Esophagus squamous epithelium (tissue), 5 donors: ENCODE measurements at regions not wholly inside any gene's neighbourhood (a gene's known extent, or its start where the extent isn't known, plus 50 kb on each side); places are given as distances from the start of the nearest gene placed in this dataset.
A peak's percentile ranks its signal among the peaks of the same experiment; 100 is the strongest.

Experiments used
- DNase-seq: peaks from one replicate; lab custom pipeline; 2025; lab: John Stamatoyannopoulos, UW
- H3K27ac ChIP-seq, 4 donors: fragments of 200-600 bp; sonication (generic); one replicate each; pipeline ENCODE4 v1.5.1; 2016 to 2019; ENCODE audit warnings: mild to moderate bottlenecking in 1 of 4
- H3K27me3 ChIP-seq, 4 donors: fragments of 200-600 bp; sonication (generic); 1 replicate in 3 of 4; 2 replicates in 1 of 4; pipeline versions ENCODE4 v1.5.1 to v1.6.0; 2017 to 2021; ENCODE audit warnings: antibody characterized with exemption in 1 of 4
- H3K36me3 ChIP-seq, 3 donors: fragments of 200-600 bp; sonication (generic); one replicate each; pipeline ENCODE4 v1.5.1; 2016 to 2019
- H3K4me1 ChIP-seq, 3 donors: fragments of 200-600 bp; sonication (generic); one replicate each; pipeline ENCODE4 v1.5.1; 2017 to 2019
- H3K4me3 ChIP-seq, 4 donors: fragments of 200-600 bp; sonication (generic); 1 replicate in 3 of 4; 2 replicates in 1 of 4; pipeline ENCODE4 v1.5.1; 2016 to 2019; ENCODE audit warnings: mild to moderate bottlenecking in 2 of 4, moderate library complexity in 1 of 4
- H3K9me3 ChIP-seq, 3 donors: fragments of 200-600 bp; sonication (generic); one replicate each; pipeline ENCODE4 v1.5.1; 2016 to 2019
- POLR2A ChIP-seq, 4 donors: fragments of 450-650 bp; IDR thresholded peaks; one replicate each; pipeline ENCODE4 v1.6.1; 2017; ENCODE audit warnings: antibody characterized with exemption in 4 of 4, mild to moderate bottlenecking in 4 of 4, moderate library complexity in 3 of 4
- WGBS, 2 donors: methylation state at CpG; one replicate each; pipeline ENCODE4 v1.1.5; 2018; 5-methylcytosine and 5-hydroxymethylcytosine counted together
- intact Hi-C: fragments of 100-400 bp; cut with DNase I; formaldehyde crosslinking; loops from one replicate; pipeline ENCODE4 v1.15.0; 2022
- TF ChIP-seq, protein P1 (sequence below), 6 experiments: fragments of 450-650 bp in 4 of 6; fragments of 200-600 bp in 2 of 6; sonication (generic) in 2 of 6; IDR thresholded peaks; one replicate each; pipeline ENCODE4 v1.5.1; 2016 to 2019; ENCODE audit warnings: antibody characterized with exemption in 6 of 6, mild to moderate bottlenecking in 4 of 6, moderate library complexity in 4 of 6
- donor health status: DM: yes; HTN: yes; CAD: no.

- Histone ChIP-seq H3K4me3 (peak overlapping the region in 1 of 4 donors; percentile 26), H3K9me3 (no peaks in the 10 kb centered on the region), H3K27me3 (no peaks in the 10 kb centered on the region), H3K4me1 (peaks cover 0 to 29% (median 9%) of the 10 kb centered on the region in 3 donors), H3K27ac (peak overlapping the region in 2 of 4 donors; percentile 46 to 72), H3K36me3 (no peaks in the 10 kb centered on the region)
- 20 to 54% methylated on average over 15 of the region's 20 CpGs for WGBS, 2 donors
- TF ChIP-seq, protein P1, sequence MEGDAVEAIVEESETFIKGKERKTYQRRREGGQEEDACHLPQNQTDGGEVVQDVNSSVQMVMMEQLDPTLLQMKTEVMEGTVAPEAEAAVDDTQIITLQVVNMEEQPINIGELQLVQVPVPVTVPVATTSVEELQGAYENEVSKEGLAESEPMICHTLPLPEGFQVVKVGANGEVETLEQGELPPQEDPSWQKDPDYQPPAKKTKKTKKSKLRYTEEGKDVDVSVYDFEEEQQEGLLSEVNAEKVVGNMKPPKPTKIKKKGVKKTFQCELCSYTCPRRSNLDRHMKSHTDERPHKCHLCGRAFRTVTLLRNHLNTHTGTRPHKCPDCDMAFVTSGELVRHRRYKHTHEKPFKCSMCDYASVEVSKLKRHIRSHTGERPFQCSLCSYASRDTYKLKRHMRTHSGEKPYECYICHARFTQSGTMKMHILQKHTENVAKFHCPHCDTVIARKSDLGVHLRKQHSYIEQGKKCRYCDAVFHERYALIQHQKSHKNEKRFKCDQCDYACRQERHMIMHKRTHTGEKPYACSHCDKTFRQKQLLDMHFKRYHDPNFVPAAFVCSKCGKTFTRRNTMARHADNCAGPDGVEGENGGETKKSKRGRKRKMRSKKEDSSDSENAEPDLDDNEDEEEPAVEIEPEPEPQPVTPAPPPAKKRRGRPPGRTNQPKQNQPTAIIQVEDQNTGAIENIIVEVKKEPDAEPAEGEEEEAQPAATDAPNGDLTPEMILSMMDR (IDR thresholded peaks at IDR 0.05), result no peak
- no peak for TF ChIP-seq POLR2A (IDR thresholded peaks at IDR 0.05)
- no peak for DNase-seq
- intact Hi-C loops, result no loop called here
These were observed 61.8 kb upstream of the YWHAQ start for GRCh38 chr2:9692456-9693195.

- Histone ChIP-seq H3K9me3 (no peaks in the 10 kb centered on the region), H3K36me3 (no peaks in the 10 kb centered on the region), H3K4me1 (peaks cover 0 to 29% (median 9%) of the 10 kb centered on the region in 3 donors), H3K27me3 (no peaks in the 10 kb centered on the region), H3K27ac (peak overlapping the region in 1 of 4 donors; percentile 72), H3K4me3 (no peak overlapping the region)
- DNase-seq, result no peak
- intact Hi-C loops, result no loop called here
- TF ChIP-seq, protein P1 (IDR thresholded peaks at IDR 0.05), result no peak
- no peak for TF ChIP-seq POLR2A (IDR thresholded peaks at IDR 0.05)
- 23 to 28% methylated on average over 8 of the region's 8 CpGs for WGBS, 2 donors
These were observed 62.3 kb upstream of the YWHAQ start for GRCh38 chr2:9693196-9693491.

DNA sequence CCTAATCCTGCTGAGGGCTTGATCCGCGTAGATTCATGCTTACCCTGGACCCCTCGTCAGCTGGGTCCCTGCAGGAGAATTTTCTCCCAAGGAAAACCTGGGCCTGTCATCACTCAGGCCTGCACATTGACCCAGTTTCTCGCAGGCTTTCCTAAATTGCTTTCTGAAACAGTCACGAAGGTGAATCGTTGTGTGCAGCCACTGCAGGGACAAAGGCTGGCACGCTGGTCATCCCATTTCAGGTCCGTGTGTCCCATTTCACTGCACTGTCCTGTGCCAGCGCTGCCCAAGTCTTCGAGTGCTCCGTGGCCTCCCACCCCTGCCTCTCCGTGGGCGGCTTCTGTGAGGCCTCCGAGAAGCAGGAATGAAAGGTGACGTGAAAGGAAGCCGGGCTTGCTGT, 62.8 kb upstream of the YWHAQ start:
- H3K36me3 ChIP-seq, result no peaks in the 10 kb centered on the region
- H3K9me3 ChIP-seq, result no peaks in the 10 kb centered on the region
- no peak overlapping the region for H3K4me3 ChIP-seq
- WGBS, 2 donors, result 94 to 96% methylated on average over 4 to 7 of the region's 16 CpGs
- no peaks in the 10 kb centered on the region for H3K27me3 ChIP-seq
- TF ChIP-seq, protein P1 (IDR thresholded peaks at IDR 0.05), result no peak
- TF ChIP-seq POLR2A (IDR thresholded peaks at IDR 0.05), result no peak
- peak overlapping the region in 1 of 4 donors; percentile 72 for H3K27ac ChIP-seq
- intact Hi-C loops, result no loop called here
- peaks cover 0 to 29% (median 9%) of the 10 kb centered on the region in 3 donors for H3K4me1 ChIP-seq
- DNase-seq, result no peak

- no peak for DNase-seq
- no peaks in the 10 kb centered on the region for H3K36me3 ChIP-seq
- no peak overlapping the region for H3K4me3 ChIP-seq
- H3K4me1 ChIP-seq, result peaks cover 0 to 27% (median 9%) of the 10 kb centered on the region in 3 donors
- no peak for TF ChIP-seq POLR2A (IDR thresholded peaks at IDR 0.05)
- TF ChIP-seq, protein P1 (IDR thresholded peaks at IDR 0.05), result no peak
- H3K9me3 ChIP-seq, result no peaks in the 10 kb centered on the region
- H3K27ac ChIP-seq, result no peak overlapping the region
- intact Hi-C loops, result no loop called here
- 87 to 93% methylated on average over 10 to 12 of the region's 17 CpGs for WGBS, 2 donors
- no peaks in the 10 kb centered on the region for H3K27me3 ChIP-seq
These were observed 64.0 kb upstream of the YWHAQ start for GRCh38 chr2:9694661-9695234.

DNA sequence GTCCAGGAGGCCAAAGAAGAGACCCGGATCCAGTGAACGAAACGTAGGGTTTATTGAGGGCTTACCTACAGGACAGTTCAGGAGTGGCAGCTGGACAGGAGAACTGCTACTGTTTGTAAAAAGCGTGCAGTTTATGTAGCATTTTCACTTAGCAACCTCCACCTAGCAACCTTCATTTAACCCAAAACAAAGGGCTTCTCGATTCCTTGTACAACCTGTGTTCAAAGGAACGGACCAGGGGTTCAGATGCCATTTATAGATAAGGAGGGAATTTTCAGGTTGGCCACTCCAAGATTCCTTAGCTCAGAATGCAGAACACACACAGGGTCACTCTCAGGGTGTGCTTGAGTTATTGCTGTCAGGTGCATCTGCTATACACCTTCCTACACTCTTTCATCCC, 65.1 kb upstream of the YWHAQ start:
- no peak for TF ChIP-seq POLR2A (IDR thresholded peaks at IDR 0.05)
- TF ChIP-seq, protein P1 (IDR thresholded peaks at IDR 0.05), result no peak
- DNase-seq, result no peak
- Histone ChIP-seq H3K9me3 (no peaks in the 10 kb centered on the region), H3K27ac (no peak overlapping the region), H3K4me1 (peaks cover 0 to 17% (median 9%) of the 10 kb centered on the region in 3 donors), H3K27me3 (no peaks in the 10 kb centered on the region), H3K36me3 (no peaks in the 10 kb centered on the region), H3K4me3 (no peak overlapping the region)
- whole genome bisulfite sequencing, 2 donors, result 79 to 86% methylated on average over 5 to 6 of the region's 6 CpGs
- intact Hi-C loops, result no loop called here
